ENCODE measurements at regions not wholly inside any gene's neighbourhood (a gene's known extent, or its start where the extent isn't known, plus 50 kb on each side); places are given as distances from the start of the nearest gene placed in this dataset.

- TF ChIP-seq YY1 (IDR thresholded peaks at IDR 0.05; ENCODE audit: insufficient read depth, insufficient read length): no peak
- no peak for TF ChIP-seq SUZ12 (IDR thresholded peaks at IDR 0.05; ENCODE audit: extremely low read depth, insufficient read depth, insufficient read length)
Observed at GRCh38 chr1:38152351-38153065, 105.9 kb upstream of the POU3F1 start.
